ENCODE measurements at regions not wholly inside any gene's neighbourhood (a gene's known extent, or its start where the extent isn't known, plus 50 kb on each side); places are given as distances from the start of the nearest gene placed in this dataset.

- TF ChIP-seq, protein P1, sequence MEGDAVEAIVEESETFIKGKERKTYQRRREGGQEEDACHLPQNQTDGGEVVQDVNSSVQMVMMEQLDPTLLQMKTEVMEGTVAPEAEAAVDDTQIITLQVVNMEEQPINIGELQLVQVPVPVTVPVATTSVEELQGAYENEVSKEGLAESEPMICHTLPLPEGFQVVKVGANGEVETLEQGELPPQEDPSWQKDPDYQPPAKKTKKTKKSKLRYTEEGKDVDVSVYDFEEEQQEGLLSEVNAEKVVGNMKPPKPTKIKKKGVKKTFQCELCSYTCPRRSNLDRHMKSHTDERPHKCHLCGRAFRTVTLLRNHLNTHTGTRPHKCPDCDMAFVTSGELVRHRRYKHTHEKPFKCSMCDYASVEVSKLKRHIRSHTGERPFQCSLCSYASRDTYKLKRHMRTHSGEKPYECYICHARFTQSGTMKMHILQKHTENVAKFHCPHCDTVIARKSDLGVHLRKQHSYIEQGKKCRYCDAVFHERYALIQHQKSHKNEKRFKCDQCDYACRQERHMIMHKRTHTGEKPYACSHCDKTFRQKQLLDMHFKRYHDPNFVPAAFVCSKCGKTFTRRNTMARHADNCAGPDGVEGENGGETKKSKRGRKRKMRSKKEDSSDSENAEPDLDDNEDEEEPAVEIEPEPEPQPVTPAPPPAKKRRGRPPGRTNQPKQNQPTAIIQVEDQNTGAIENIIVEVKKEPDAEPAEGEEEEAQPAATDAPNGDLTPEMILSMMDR (IDR thresholded peaks at IDR 0.05; ENCODE audit: borderline replicate concordance, extremely low read depth, low read length, poor library complexity, severe bottlenecking), result no peak
- TF ChIP-seq EZH2 (IDR thresholded peaks at IDR 0.05; ENCODE audit: borderline replicate concordance, low read depth, low read length, severe bottlenecking), result no peak
These were observed 111.2 kb downstream of the SST start for GRCh38 chr3:187558990-187559389.

All from DND-41 (cell line).